Psoas muscle (tissue), 7 donors: ENCODE measurements at regions not wholly inside any gene's neighbourhood (a gene's known extent, or its start where the extent isn't known, plus 50 kb on each side); places are given as distances from the start of the nearest gene placed in this dataset.

ENCODE experiments used
- ATAC-seq, 4 donors: fragments of 200-7000 bp; cut with Tn5 transposase; one replicate each; pipeline ENCODE4 v1.9.1; 2020; ENCODE audit warnings: moderate library complexity in 3 of 4, mild to moderate bottlenecking in 2 of 4
- DNase-seq, 2 donors: peaks; one replicate each; pipeline ENCODE4 v3.0.0-alpha.2; 2020
- H3K27ac ChIP-seq: fragments of 200-600 bp; one replicate; pipeline ENCODE4 v1.8.0; 2022
- H3K27me3 ChIP-seq, 3 donors: fragments of 200-600 bp in 1 of 3; one replicate each; pipeline versions ENCODE4 v1.6.1 to v1.8.0; 2013 to 2022; ENCODE audit warnings: low read length in 2 of 3, mild to moderate bottlenecking in 2 of 3, moderate library complexity in 1 of 3; ENCODE audit not compliant: insufficient read depth in 3 of 3
- H3K36me3 ChIP-seq, 2 donors: fragments of 200-600 bp in 1 of 2; one replicate each; pipeline versions ENCODE4 v1.6.1 to v1.8.0; 2013 to 2022; ENCODE audit warnings: low read depth in 1 of 2, mild to moderate bottlenecking in 1 of 2, moderate library complexity in 1 of 2; ENCODE audit not compliant: insufficient read depth in 1 of 2
- H3K4me1 ChIP-seq: fragments of 200-600 bp; one replicate; pipeline ENCODE4 v1.8.0; 2022
- H3K4me3 ChIP-seq: fragments of 200-600 bp; one replicate; pipeline ENCODE4 v1.8.0; 2022; ENCODE audit warnings: mild to moderate bottlenecking
- H3K9me3 ChIP-seq: fragments of 200-600 bp; one replicate; pipeline ENCODE4 v1.8.0; 2022
- CTCF ChIP-seq: fragments of 200-600 bp; IDR thresholded peaks from one replicate; pipeline ENCODE4 v1.8.0; 2022; ENCODE audit warnings: antibody characterized with exemption
- WGBS, 3 donors: extraction: QIAGEN DNeasy Blood & Tissue Kit; methylation state at CpG; one replicate each; pipeline versions ENCODE4 v1.1.6 to v1.1.7; 2013; 5-methylcytosine and 5-hydroxymethylcytosine counted together
- intact Hi-C, 2 donors: fragments of 100-400 bp; cut with DNase I; formaldehyde crosslinking; loops; one replicate each; pipeline versions ENCODE4 v1.11.0 to v1.14.2; 2022
- donor health status: healthy with polysubstance abuse.
- donor health status: DM: no; HTN: no; CAD: no; lungs with moderate emphysema.
- donor health status: Bipolar disorder and iron deficiency.
- donor health status: healthy.
- donor health status: DM: yes; HTN: yes; CAD: no.
- donor health status: DM: no; HTN: no; CAD: no.
- donor health status: DM: yes; HTN: yes; CAD: no.

- no peaks in the 10 kb centered on the region for H3K9me3 ChIP-seq
- no peak for TF ChIP-seq CTCF
- H3K27me3 ChIP-seq, result no peaks in the 10 kb centered on the region
- H3K27ac ChIP-seq, result peak overlapping the region; percentile 36
- no peaks in the 10 kb centered on the region for H3K4me1 ChIP-seq
- DNase-seq, result no peak
- H3K36me3 ChIP-seq, result no peaks in the 10 kb centered on the region
- 37 to 44% (median 42%) methylated on average over 5 of the region's 5 CpGs for WGBS, 3 donors
- intact Hi-C loops, result no loop called here
- ATAC-seq, result no peak
- H3K4me3 ChIP-seq, result no peak overlapping the region
Observed at GRCh38 chr18:28794459-28795245, 617.7 kb upstream of the CDH2 start.

GRCh38 chr18:28793901-28794300, 617.0 kb upstream of the CDH2 start:
- intact Hi-C loops, result no loop called here
- 58 to 65% (median 61%) methylated on average over 1 of the region's 1 CpG for WGBS, 3 donors
- Histone ChIP-seq H3K4me1 (no peaks in the 10 kb centered on the region), H3K27me3 (no peaks in the 10 kb centered on the region), H3K4me3 (no peak overlapping the region), H3K27ac (no peak overlapping the region), H3K36me3 (no peaks in the 10 kb centered on the region), H3K9me3 (no peaks in the 10 kb centered on the region)
- TF ChIP-seq CTCF, result no peak
- ATAC-seq, result no peak
- no peak for DNase-seq

- 58 to 70% (median 63%) methylated on average over 4 of the region's 4 CpGs for WGBS, 3 donors
- no peak for DNase-seq
Observed at GRCh38 chr18:28792404-28793086, 615.6 kb upstream of the CDH2 start.

GRCh38 chr18:28791101-28791500, 614.2 kb upstream of the CDH2 start:
- no peak overlapping the region for H3K4me3 ChIP-seq
- no peak for ATAC-seq
- 57 to 66% (median 64%) methylated on average over 2 of the region's 2 CpGs for WGBS, 3 donors
- DNase-seq, result no peak
- H3K27me3 ChIP-seq, result no peaks in the 10 kb centered on the region
- no peak overlapping the region for H3K27ac ChIP-seq
- H3K9me3 ChIP-seq, result no peaks in the 10 kb centered on the region
- H3K36me3 ChIP-seq, result no peaks in the 10 kb centered on the region
- TF ChIP-seq CTCF, result no peak
- intact Hi-C loops, result no loop called here
- H3K4me1 ChIP-seq, result no peaks in the 10 kb centered on the region

More at GRCh38 chr18:28792404-28793086, 615.6 kb upstream of the CDH2 start:
- Histone ChIP-seq H3K4me3 (no peak overlapping the region), H3K4me1 (no peaks in the 10 kb centered on the region), H3K36me3 (no peaks in the 10 kb centered on the region), H3K9me3 (no peaks in the 10 kb centered on the region), H3K27ac (no peak overlapping the region), H3K27me3 (no peaks in the 10 kb centered on the region)
- no peak for ATAC-seq
- intact Hi-C loops, result no loop called here
- TF ChIP-seq CTCF, result no peak
